H1 (cell line): ENCODE measurements at regions not wholly inside any gene's neighbourhood (a gene's known extent, or its start where the extent isn't known, plus 50 kb on each side); places are given as distances from the start of the nearest gene placed in this dataset.

Experiments used
- CTCF ChIA-PET: fragments of 300-600 bp; sonication (Branson Sonifier 250); formaldehyde crosslinking; loops from one replicate; lab custom pipeline; 2021; ENCODE audit not compliant: partially characterized antibody; lab: Charles Lee
- POLR2A ChIA-PET: fragments of 300-600 bp; sonication (Branson Sonifier 250); formaldehyde crosslinking; loops from one replicate; lab custom pipeline; 2021; ENCODE audit warnings: inconsistent platforms; ENCODE audit not compliant: partially characterized antibody; lab: Charles Lee
- DNase-seq, 2 experiments: peaks; one replicate each; pipeline versions ENCODE4 v3.0.0 to v3.0.0-alpha.2; 2010 to 2022; ENCODE audit warnings: low spot score in 2 of 2, low read depth in 1 of 2, mixed read lengths in 1 of 2
- FAIRE-seq: peaks from 2 replicates; lab custom pipeline; 2011; peaks lifted over from hg19 to GRCh38; lab: Jason Lieb, UNC
- H2AFZ ChIP-seq: 2 replicates; pipeline ENCODE4 v1.8.1; 2012; ENCODE audit warnings: low read length, inconsistent platforms
- H2AK5ac ChIP-seq: 2 replicates; pipeline ENCODE4 v1.6.1; 2013; ENCODE audit warnings: low read depth, low read length
- H2BK120ac ChIP-seq: replicated peaks from 2 replicates; pipeline ENCODE3; 2013; ENCODE audit warnings: low read depth, low read length, inconsistent platforms
- H2BK12ac ChIP-seq: 2 replicates; pipeline ENCODE4 v1.6.1; 2013; ENCODE audit warnings: low read depth, low read length
- H2BK15ac ChIP-seq: 2 replicates; pipeline ENCODE4 v1.6.1; 2013; ENCODE audit warnings: low read length
- H2BK20ac ChIP-seq: 2 replicates; pipeline ENCODE4 v1.6.1; 2013; ENCODE audit warnings: low read length
- H2BK5ac ChIP-seq: 2 replicates; pipeline ENCODE4 v1.6.1; 2013; ENCODE audit warnings: low read depth, low read length
- H3K14ac ChIP-seq: 2 replicates; pipeline ENCODE4 v1.6.1; 2013; ENCODE audit warnings: inconsistent platforms; ENCODE audit not compliant: insufficient read length
- H3K18ac ChIP-seq: 2 replicates; pipeline ENCODE4 v1.6.1; 2013; ENCODE audit warnings: low read length; ENCODE audit errors: extremely low read depth
- H3K23ac ChIP-seq: 2 replicates; pipeline ENCODE4 v1.6.1; 2013; ENCODE audit warnings: inconsistent platforms; ENCODE audit not compliant: insufficient read length
- H3K23me2 ChIP-seq: 2 replicates; pipeline ENCODE4 v1.6.1; 2013; ENCODE audit warnings: low read depth, low read length
- H3K27ac ChIP-seq: 2 replicates; pipeline ENCODE4 v1.6.1; 2011; ENCODE audit warnings: low read depth, low read length, inconsistent platforms
- H3K27me3 ChIP-seq, 4 experiments: replicated peaks in 1 of 4; 1 replicate in 1 of 4; 2 replicates in 3 of 4; pipeline versions ENCODE4 v1.6.1 to v1.8.1; 2011 to 2013; ENCODE audit warnings: low read length in 3 of 4, mild to moderate bottlenecking in 3 of 4, inconsistent platforms in 2 of 4, mixed read lengths in 2 of 4, moderate library complexity in 1 of 4; ENCODE audit not compliant: control insufficient read depth in 3 of 4, insufficient read depth in 3 of 4; ENCODE audit errors: extremely low read depth in 1 of 4
- H3K36me3 ChIP-seq, 4 experiments: 2 replicates each; pipeline versions ENCODE4 v1.6.1 to v1.8.1; 2011 to 2013; ENCODE audit warnings: mild to moderate bottlenecking in 4 of 4, low read length in 3 of 4, moderate library complexity in 2 of 4, control low read depth in 1 of 4, inconsistent platforms in 1 of 4; ENCODE audit not compliant: insufficient read depth in 4 of 4, control insufficient read depth in 2 of 4
- H3K4ac ChIP-seq: replicated peaks from 2 replicates; pipeline ENCODE3; 2013; ENCODE audit warnings: low read length, low read depth, mixed read lengths, inconsistent platforms; ENCODE audit not compliant: insufficient read length
- H3K4me1 ChIP-seq, 4 experiments: replicated peaks in 1 of 4; 1 replicate in 1 of 4; 2 replicates in 3 of 4; pipeline versions ENCODE4 v1.6.1 to v1.8.1; 2011 to 2013; ENCODE audit warnings: low read length in 3 of 4, inconsistent platforms in 2 of 4, mixed read lengths in 1 of 4; ENCODE audit not compliant: insufficient read depth in 4 of 4, control insufficient read depth in 3 of 4
- H3K4me2 ChIP-seq, 2 experiments: 2 replicates each; pipeline versions ENCODE4 v1.6.1 to v1.8.1; 2011 to 2013; ENCODE audit warnings: low read depth in 2 of 2, low read length in 2 of 2, control low read depth in 1 of 2, inconsistent platforms in 1 of 2, mild to moderate bottlenecking in 1 of 2; ENCODE audit not compliant: insufficient read depth in 1 of 2
- H3K4me3 ChIP-seq, 4 experiments: fragments of 200-600, 300-600 bp in 1 of 4; sonication (generic), shearing (Covaris generic), sonication (Bioruptor Twin) in 1 of 4; 2 replicates each; pipeline versions ENCODE4 v1.5.1 to v1.8.1; 2011 to 2016; ENCODE audit warnings: low read length in 4 of 4, low read depth in 3 of 4, control low read depth in 2 of 4, inconsistent platforms in 2 of 4, mild to moderate bottlenecking in 2 of 4, mixed read lengths in 1 of 4, moderate library complexity in 1 of 4; ENCODE audit not compliant: insufficient read depth in 2 of 4; ENCODE audit errors: extremely low read depth in 1 of 4
- H3K56ac ChIP-seq: replicated peaks from 2 replicates; pipeline ENCODE3; 2013; ENCODE audit warnings: low read depth, mild to moderate bottlenecking, mixed read lengths, low read length, inconsistent platforms; ENCODE audit not compliant: insufficient read length
- H3K79me1 ChIP-seq: 2 replicates; pipeline ENCODE4 v1.6.1; 2013; ENCODE audit warnings: low read depth, low read length, control low read depth
- H3K79me2 ChIP-seq, 2 experiments: 2 replicates each; pipeline versions ENCODE4 v1.6.1 to v1.8.1; 2012 to 2013; ENCODE audit warnings: low read length in 2 of 2, mild to moderate bottlenecking in 2 of 2, inconsistent platforms in 1 of 2; ENCODE audit not compliant: insufficient read depth in 2 of 2, control insufficient read depth in 1 of 2
- H3K9ac ChIP-seq, 4 experiments: replicated peaks in 1 of 4; 1 replicate in 1 of 4; 2 replicates in 3 of 4; pipeline versions ENCODE4 v1.6.1 to v1.8.1; 2011 to 2013; ENCODE audit warnings: low read depth in 3 of 4, low read length in 3 of 4, control low read depth in 2 of 4, mild to moderate bottlenecking in 2 of 4, moderate library complexity in 2 of 4, inconsistent platforms in 1 of 4; ENCODE audit errors: extremely low read depth in 1 of 4
- H3K9me3 ChIP-seq, 2 experiments: 2 replicates each; pipeline versions ENCODE4 v1.6.1 to v1.8.1; 2012 to 2013; ENCODE audit warnings: mild to moderate bottlenecking in 2 of 2, moderate library complexity in 2 of 2, control low read depth in 1 of 2, inconsistent platforms in 1 of 2, low read depth in 1 of 2, low read length in 1 of 2, mixed read lengths in 1 of 2; ENCODE audit not compliant: insufficient read depth in 2 of 2
- H4K20me1 ChIP-seq, 2 experiments: replicated peaks in 1 of 2; 2 replicates each; pipeline versions ENCODE3 to v1.8.1; 2011 to 2013; ENCODE audit warnings: inconsistent platforms in 2 of 2, low read length in 2 of 2, mild to moderate bottlenecking in 1 of 2; ENCODE audit not compliant: insufficient read depth in 2 of 2, control insufficient read depth in 1 of 2
- H4K5ac ChIP-seq: 2 replicates; pipeline ENCODE4 v1.6.1; 2013; ENCODE audit warnings: low read length, low read depth, mixed read lengths, inconsistent platforms; ENCODE audit not compliant: insufficient read length
- H4K8ac ChIP-seq: 2 replicates; pipeline ENCODE4 v1.8.0; 2013; ENCODE audit warnings: mild to moderate bottlenecking, moderate library complexity, low read length, inconsistent platforms; ENCODE audit not compliant: insufficient read depth; ENCODE audit errors: extremely low read depth
- H4K91ac ChIP-seq: replicated peaks from 2 replicates; pipeline ENCODE3; 2013; ENCODE audit warnings: low read length, mixed read lengths, inconsistent platforms; ENCODE audit not compliant: insufficient read length
- GABPA ChIP-seq: IDR thresholded peaks from 2 replicates; pipeline ENCODE4 v1.6.1; 2011; ENCODE audit warnings: mild to moderate bottlenecking, low read length, moderate library complexity, borderline replicate concordance; ENCODE audit not compliant: insufficient read depth
- ZNF274 ChIP-seq: IDR thresholded peaks from 2 replicates; pipeline ENCODE4 v1.7.0; 2012; ENCODE audit warnings: low read length, borderline replicate concordance; ENCODE audit errors: extremely low read depth
- WGBS, 2 experiments: shearing (Covaris generic) in 1 of 2; methylation state at CpG; one replicate each; pipeline versions ENCODE4 v1.1.6 to v1.1.7; 2013 to 2015; ENCODE audit warnings: low lambda C conversion rate in 2 of 2, mixed read lengths in 2 of 2, inconsistent platforms in 1 of 2, low coverage in 1 of 2, missing lambda C conversion rate in 1 of 2; ENCODE audit not compliant: insufficient replicate concordance in 2 of 2, insufficient coverage in 1 of 2, insufficient read length in 1 of 2; ENCODE audit errors: extremely low coverage in 1 of 2, missing lambda C conversion rate in 1 of 2; 5-methylcytosine and 5-hydroxymethylcytosine counted together

DNA sequence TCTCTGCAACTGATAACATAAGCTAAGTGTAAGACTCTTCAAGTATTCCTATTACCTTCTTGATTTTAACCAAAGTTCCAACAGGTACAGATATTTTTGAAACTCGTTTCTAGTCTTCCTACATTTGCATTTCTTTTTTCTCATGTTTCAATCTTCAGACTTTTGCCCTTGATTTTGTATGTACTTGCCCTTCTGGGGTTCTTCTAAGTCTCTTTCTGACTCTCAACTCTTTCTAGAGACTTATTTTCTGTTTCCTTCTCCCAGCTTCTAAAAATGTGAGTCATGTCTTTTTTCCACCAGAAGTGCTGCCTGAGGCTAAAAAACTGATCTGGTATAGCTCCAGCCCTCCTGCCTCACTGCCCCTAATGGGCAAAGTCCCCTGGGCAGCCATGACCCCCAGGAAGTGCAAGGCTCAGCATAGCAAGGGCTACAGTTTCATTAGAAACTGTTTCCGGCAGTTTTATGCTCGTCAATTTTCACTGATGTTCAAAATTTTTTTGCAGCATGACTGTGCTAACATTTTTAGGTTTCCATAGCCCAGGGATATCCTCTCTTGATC, 265.9 kb downstream of the SEC16B start:
- no peak overlapping the region for H3K18ac ChIP-seq
- TF ChIP-seq GABPA (no peak), ZNF274 (no peak)
- no peak overlapping the region for H2BK15ac ChIP-seq
- FAIRE-seq (no peak), DNase-seq (no peak)
- H3K4me2 ChIP-seq: no peak overlapping the region
- no peak overlapping the region for H2AFZ ChIP-seq
- H3K27ac ChIP-seq: no peak overlapping the region
- H3K9ac ChIP-seq: no peak overlapping the region
- no peaks in the 10 kb centered on the region for H3K9me3 ChIP-seq
- H3K4ac ChIP-seq: no peak overlapping the region
- ChIA-PET CTCF (no interaction called here), POLR2A (no interaction called here)
- no peaks in the 10 kb centered on the region for H3K79me2 ChIP-seq
- H2BK120ac ChIP-seq: no peak overlapping the region
- no peak overlapping the region for H3K23ac ChIP-seq
- no peak overlapping the region for H2AK5ac ChIP-seq
- no peaks in the 10 kb centered on the region for H3K79me1 ChIP-seq
- 89% methylated on average over 3 of the region's 3 CpGs; no CpG with 5 or more reads in 1 of the 2 experiments for WGBS, 2 experiments
- H3K23me2 ChIP-seq: no peaks in the 10 kb centered on the region
- H3K14ac ChIP-seq: no peak overlapping the region
- H3K36me3 ChIP-seq: no peaks in the 10 kb centered on the region
- peak overlapping the region; percentile 33; the same call in 1 of the 2 replicates for H2BK12ac ChIP-seq
- H2BK5ac ChIP-seq: no peak overlapping the region
- peaks cover 0 to 10% (median 7%) of the 10 kb centered on the region in 4 experiments; a peak in 4 of 7 replicates for H3K4me1 ChIP-seq
- H2BK20ac ChIP-seq: peak overlapping the region; percentile 65; the same call in 1 of the 2 replicates
- no peak overlapping the region for H3K56ac ChIP-seq
- no peak overlapping the region for H3K4me3 ChIP-seq
- H4K91ac ChIP-seq: no peak overlapping the region
- H4K8ac ChIP-seq: no peak overlapping the region
- H3K27me3 ChIP-seq: no peaks in the 10 kb centered on the region
- no peaks in the 10 kb centered on the region for H4K20me1 ChIP-seq
- H4K5ac ChIP-seq: no peak overlapping the region
